SW480 (cell line): ENCODE measurements at regions not wholly inside any gene's neighbourhood (a gene's known extent, or its start where the extent isn't known, plus 50 kb on each side); places are given as distances from the start of the nearest gene placed in this dataset.
"Not testable (repeated sequence)": the region's sequence is repeated elsewhere in the genome, so short reads cannot be mapped to it uniquely, and the experiment has no call there.

Experiments used
- DNase-seq: peaks from one replicate; pipeline ENCODE4 v3.0.0-alpha.2; 2016; ENCODE audit warnings: low spot score

- DNase-seq, result no peak
These were observed 63.0 kb downstream of the HOXA1 start for GRCh38 chr7:27032839-27033238.

DNA sequence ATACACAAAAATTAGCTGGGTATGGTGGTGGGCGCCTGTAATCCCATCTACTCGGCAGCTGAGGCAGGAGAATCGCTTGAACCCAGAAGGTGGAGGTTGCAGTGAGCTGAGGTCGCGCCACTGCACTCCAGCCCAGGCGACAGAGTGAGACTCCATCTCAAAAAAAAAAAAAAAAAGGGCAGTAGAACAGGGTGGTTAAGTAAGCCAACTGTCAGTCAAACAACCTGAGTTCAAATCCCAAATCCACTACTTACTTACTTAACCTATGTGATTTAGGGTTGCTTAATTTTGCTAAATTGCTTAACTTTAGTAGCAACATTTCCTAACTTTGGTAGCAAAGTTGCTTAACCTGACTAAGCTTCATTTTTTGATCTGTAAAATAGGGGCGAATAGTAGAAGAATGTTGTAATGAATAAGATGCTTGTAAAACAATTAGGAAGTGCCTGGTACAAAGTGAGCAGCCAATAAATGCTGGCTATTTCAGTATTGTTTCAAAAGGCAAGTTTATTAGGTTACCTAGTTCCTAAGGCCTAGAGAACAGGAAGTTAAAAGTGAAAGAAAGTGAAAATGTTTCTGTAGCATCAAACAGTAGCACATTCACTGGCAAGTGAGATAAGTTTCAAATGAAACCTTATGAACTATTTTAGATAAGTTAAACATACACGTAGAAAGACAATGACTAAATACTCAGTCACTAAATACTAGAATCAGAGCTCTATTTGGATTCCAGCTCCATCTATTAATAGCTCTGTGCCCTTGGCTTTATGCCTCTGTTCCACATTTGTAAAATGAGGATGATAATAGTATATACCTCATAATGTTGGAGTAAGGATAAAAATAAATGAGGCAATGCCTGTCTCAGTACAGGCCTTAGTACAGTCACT is 64.3 kb downstream of the HOXA1 start:
- no peak for DNase-seq

GRCh38 chr7:27030393-27031050 is 65.3 kb downstream of the HOXA1 start:
- DNase-seq, result no peak

DNA sequence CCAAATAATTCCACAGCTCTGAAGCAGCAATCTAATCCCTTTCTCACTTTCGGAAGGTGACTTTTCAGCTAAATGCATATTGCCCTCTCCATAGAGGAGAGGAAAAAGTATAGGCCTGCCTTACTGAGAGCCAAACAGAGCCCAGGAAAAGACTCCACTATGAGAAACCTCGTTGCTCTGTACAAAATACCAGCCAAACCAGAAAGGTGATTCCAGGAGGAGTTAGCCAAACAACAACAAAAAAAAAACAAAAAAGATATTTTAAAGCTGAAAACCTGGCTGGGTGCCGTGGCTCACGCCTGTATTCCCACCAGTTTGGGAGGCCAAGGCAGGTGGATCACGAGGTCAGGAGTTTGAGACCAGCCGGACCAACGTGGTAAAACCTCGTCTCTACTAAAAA is 70.5 kb downstream of the HOXA1 start:
- no peak for DNase-seq

DNA sequence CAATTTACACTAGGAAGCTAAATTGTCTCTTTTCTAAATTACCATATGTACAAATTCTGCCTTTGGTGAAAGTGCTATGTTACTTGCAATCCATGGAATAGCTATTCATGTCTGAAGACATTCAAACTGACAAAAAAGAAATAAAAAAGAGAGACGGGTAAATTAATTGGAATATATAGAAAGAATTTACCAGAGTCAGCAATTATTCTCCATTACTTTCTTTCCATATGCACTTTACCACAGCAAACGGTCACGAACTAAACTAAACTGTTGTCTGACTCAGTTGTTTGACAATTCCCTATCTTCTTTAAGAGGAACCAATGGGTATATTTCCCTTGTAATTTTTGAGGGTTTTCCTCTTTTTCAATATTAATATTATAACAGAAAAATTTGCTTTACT is 85.7 kb downstream of the HOXA1 start:
- DNase-seq, result no peak

DNA sequence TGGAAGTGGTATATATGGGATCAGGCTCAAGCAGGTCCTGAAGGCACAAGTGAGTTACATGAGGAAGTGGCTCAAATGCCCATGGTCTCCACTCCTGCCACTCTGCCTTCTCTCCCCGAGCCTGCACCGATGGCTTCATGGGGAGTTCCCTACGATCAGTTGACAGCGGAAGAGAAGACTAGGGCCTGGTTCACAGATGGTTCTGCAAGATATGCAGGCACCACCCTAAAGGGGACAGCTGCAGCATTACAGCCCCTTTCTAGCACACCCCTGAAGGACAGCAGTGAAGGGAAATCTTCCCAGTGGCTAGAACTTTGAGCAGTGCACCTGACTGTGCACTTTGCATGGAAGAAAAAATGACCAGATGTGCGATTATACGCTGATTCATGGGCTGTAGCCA is 95.3 kb downstream of the HOXA1 start:
- no peak for DNase-seq

DNA sequence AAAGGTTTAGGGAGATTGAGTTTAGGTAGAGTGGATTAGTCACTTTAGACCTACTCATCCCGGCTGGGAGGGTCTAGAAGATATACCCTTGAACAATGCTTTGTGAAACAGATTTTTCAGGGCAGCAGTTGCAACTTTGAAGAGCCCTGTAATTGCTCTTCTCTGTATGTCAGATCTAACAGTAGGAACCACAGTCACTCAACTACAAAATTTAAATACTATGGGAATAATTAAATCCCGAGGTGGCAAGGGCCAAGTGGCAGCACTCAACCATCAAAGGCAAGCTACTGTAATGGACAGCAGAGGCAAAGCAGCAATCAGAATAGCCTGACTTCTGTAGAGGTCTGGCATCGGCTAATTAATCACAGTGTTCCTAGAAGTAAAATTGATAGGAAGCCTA is 97.5 kb downstream of the HOXA1 start:
- not testable (repeated sequence) for DNase-seq

- no peak for DNase-seq
These were observed 100.1 kb downstream of the HOXA1 start for GRCh38 chr7:26995666-26996065.

- no peak for DNase-seq
These were observed 101.7 kb downstream of the HOXA1 start for GRCh38 chr7:26993816-26994810.

DNA sequence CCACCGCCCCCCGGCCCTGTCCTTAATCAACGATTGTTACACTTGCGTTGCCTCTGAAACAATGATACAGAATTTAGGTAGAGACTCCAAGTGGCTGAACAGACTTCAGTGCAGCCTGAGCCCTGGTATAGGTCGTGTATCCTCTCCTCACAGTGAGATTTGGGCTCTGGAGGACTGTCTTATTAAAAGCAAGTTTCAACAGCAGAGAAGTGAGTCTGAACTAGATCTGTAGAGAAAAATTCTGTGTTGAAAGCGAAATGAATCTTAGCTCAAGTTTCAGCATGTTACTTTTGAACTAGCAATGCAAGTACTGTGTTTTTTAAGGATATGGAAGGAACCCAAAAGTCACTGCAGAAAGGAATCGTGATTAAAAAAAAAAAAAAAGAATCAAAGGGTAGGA is 103.1 kb downstream of the HOXA1 start:
- no peak for DNase-seq

GRCh38 chr7:26991796-26992195 is 104.0 kb downstream of the HOXA1 start:
- no peak for DNase-seq

- no peak for DNase-seq
These were observed 105.7 kb downstream of the HOXA1 start for GRCh38 chr7:26989897-26990670.

- DNase-seq, result no peak
These were observed 106.9 kb downstream of the HOXA1 start for GRCh38 chr7:26988836-26989374.

DNA sequence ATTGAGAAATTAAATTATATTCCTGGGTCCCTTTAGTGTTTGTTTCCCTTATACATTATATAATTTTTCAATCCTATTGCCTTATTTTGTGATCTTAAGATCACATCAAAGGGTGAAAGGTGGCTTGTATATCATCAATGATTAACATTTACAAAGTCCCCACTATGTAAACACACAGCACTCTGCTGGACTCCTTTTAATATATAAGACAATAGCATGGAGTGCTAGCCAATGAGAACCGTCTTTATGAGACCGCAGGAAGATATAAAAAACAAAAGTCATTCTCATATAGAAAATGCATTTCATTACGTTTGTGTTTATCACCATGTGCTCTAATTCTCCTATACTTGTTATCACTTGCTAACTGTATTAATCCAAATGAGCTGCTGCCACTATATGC is 108.5 kb downstream of the HOXA1 start:
- DNase-seq, result peak; percentile 43

GRCh38 chr7:26978146-26978545 is 113.8 kb upstream of the SKAP2 start:
- DNase-seq, result no peak

- DNase-seq, result no peak
These were observed 112.5 kb upstream of the SKAP2 start for GRCh38 chr7:26976840-26977239.

GRCh38 chr7:26971924-26972323 is 107.5 kb upstream of the SKAP2 start:
- DNase-seq, result not testable (repeated sequence)

DNA sequence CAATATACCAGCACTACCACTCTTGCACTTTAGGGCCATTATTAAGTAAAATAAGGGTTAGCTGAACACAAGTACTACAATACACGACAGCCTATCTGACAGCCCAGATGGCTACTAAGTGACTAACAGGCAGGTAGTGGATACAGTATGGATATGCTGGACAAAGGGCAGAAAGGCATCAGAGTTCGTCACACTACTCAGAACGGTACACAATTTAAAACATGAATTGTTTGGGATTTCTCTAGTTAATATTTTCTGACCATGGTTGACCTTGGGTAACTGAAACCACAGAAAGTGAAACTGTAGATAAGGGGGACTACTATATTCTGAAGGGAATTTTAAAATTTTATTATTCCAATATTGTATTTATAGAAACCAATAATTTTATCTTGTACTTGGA is 101.3 kb upstream of the SKAP2 start:
- DNase-seq, result no peak

GRCh38 chr7:26964156-26964808 is 99.9 kb upstream of the SKAP2 start:
- no peak for DNase-seq

DNA sequence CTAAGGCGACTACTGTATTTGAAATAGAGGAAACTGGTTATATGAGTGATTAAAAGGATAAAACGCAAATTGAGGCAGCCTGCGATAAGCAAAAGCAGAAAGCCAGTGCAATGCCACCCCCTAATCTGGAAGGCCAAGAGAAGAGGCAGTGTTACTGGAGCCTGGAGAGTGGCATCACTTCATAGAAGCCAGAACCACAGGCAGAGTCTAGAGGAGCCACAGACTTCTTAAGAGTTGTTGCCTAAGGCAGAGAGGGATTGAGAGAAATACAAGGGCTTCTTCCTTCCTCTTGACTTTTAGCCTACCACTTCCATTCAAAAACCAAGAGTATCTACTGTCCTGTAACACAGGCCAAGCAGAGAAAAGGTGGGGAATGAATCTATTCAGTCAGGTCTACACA is 94.9 kb upstream of the SKAP2 start:
- no peak for DNase-seq

DNA sequence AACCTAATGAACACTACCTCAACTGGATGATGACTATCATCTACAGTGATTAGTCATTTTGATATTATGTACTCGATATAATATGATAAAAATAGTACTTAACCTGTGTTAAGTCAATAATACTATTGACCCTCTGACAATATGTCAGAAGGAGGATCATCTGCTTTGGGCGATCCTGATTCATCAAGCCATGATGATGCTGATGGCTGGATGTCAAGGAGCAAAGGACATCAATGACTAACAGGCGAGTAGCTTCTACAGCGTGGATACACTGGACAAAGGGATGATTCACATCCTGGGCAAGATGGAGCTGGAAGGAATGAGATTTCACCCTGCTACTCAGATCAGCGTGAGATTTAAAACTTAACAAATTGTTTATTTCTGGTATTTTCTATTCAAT is 94.4 kb upstream of the SKAP2 start:
- no peak for DNase-seq
